ENCODE measurements at regions not wholly inside any gene's neighbourhood (a gene's known extent, or its start where the extent isn't known, plus 50 kb on each side); places are given as distances from the start of the nearest gene placed in this dataset.

GRCh38 chr4:180817529-180817928 lies 1425.7 kb upstream of the TENM3 start:
- BruUV-seq (replicated peaks): no TSS peak
- no peaks in the 10 kb centered on the region for H3K36me3 Mint-ChIP-seq (ENCODE audit: insufficient read depth, unreplicated experiment)
- no peaks in the 10 kb centered on the region for H3K4me1 Mint-ChIP-seq (ENCODE audit: insufficient read depth, unreplicated experiment)
- POLR2A ChIA-PET: no interaction called here
- H3K4me3 Mint-ChIP-seq (ENCODE audit: unreplicated experiment): no peak overlapping the region
- intact Hi-C loops (cut with micrococcal nuclease): no loop called here
- H3K27me3 Mint-ChIP-seq (ENCODE audit: insufficient read depth, unreplicated experiment): no peaks in the 10 kb centered on the region
- CTCF ChIA-PET: interaction anchor here (1.1 to 1.2 kb wide), 2 partner anchors 27 to 152 kb away, joined by 3 read pairs; no protein-coding TSS in a partner anchor
- no peak for DNase-seq (ENCODE audit: unreplicated experiment)
- H3K27ac Mint-ChIP-seq (ENCODE audit: low read depth, unreplicated experiment): no peak overlapping the region
- no peaks in the 10 kb centered on the region for H3K9me3 Mint-ChIP-seq (ENCODE audit: unreplicated experiment)
- no peak for TF ChIP-seq CTCF (IDR thresholded peaks at IDR 0.05; ENCODE audit: unreplicated experiment)

- intact Hi-C loops (cut with micrococcal nuclease): no loop called here
- ChIA-PET CTCF (interaction anchor here (1.0 kb wide), 1 partner anchor 125 kb away, joined by 5 read pairs; no protein-coding TSS in a partner anchor), POLR2A (no interaction called here)
- Mint-ChIP-seq H3K27me3 (ENCODE audit: insufficient read depth, unreplicated experiment) (no peaks in the 10 kb centered on the region), H3K4me3 (ENCODE audit: unreplicated experiment) (no peak overlapping the region), H3K36me3 (ENCODE audit: insufficient read depth, unreplicated experiment) (no peaks in the 10 kb centered on the region), H3K27ac (ENCODE audit: low read depth, unreplicated experiment) (no peak overlapping the region), H3K4me1 (ENCODE audit: insufficient read depth, unreplicated experiment) (peaks cover 11% of the 10 kb centered on the region), H3K9me3 (ENCODE audit: unreplicated experiment) (peaks cover 8% of the 10 kb centered on the region)
- DNase-seq (ENCODE audit: unreplicated experiment): no peak
- BruUV-seq (replicated peaks): no TSS peak
- no peak for TF ChIP-seq CTCF (IDR thresholded peaks at IDR 0.05; ENCODE audit: unreplicated experiment)
Measured at GRCh38 chr4:180823108-180823507, 1420.1 kb upstream of the TENM3 start.

- POLR2A ChIA-PET: interaction anchor here (0.8 to 1.5 kb wide), 2 partner anchors 24 to 315 kb away, joined by 4 to 6 read pairs; no protein-coding TSS in a partner anchor
- Mint-ChIP-seq H3K27me3 (ENCODE audit: insufficient read depth, unreplicated experiment) (no peaks in the 10 kb centered on the region), H3K36me3 (ENCODE audit: insufficient read depth, unreplicated experiment) (no peaks in the 10 kb centered on the region), H3K4me3 (ENCODE audit: unreplicated experiment) (peak overlapping the region; percentile 67), H3K9me3 (ENCODE audit: unreplicated experiment) (peaks cover 8% of the 10 kb centered on the region), H3K4me1 (ENCODE audit: insufficient read depth, unreplicated experiment) (peaks cover 11% of the 10 kb centered on the region), H3K27ac (ENCODE audit: low read depth, unreplicated experiment) (peak overlapping the region; percentile 76)
- no peak for TF ChIP-seq CTCF (IDR thresholded peaks at IDR 0.05; ENCODE audit: unreplicated experiment)
- BruUV-seq (replicated peaks): no TSS peak
- CTCF ChIA-PET: interaction anchor here (0.5 to 3.9 kb wide), 31 partner anchors 10 to 849 kb away, joined by 3 to 40 read pairs (median 4); no protein-coding TSS in a partner anchor
- peak; percentile 46 for DNase-seq (ENCODE audit: unreplicated experiment)
- intact Hi-C loops (cut with micrococcal nuclease): loop anchor here (1.0 to 2.0 kb wide), 4 partner anchors 120 to 701 kb away; no protein-coding TSS in a partner anchor
Measured at GRCh38 chr4:180827232-180828009, 1415.8 kb upstream of the TENM3 start.

GRCh38 chr4:180828455-180829018 lies 1414.7 kb upstream of the TENM3 start:
- POLR2A ChIA-PET: interaction anchor here (1.5 kb wide), 1 partner anchor 23 kb away, joined by 6 read pairs; no protein-coding TSS in a partner anchor
- peak; percentile 63 for TF ChIP-seq CTCF (IDR thresholded peaks at IDR 0.05; ENCODE audit: unreplicated experiment)
- Mint-ChIP-seq H3K9me3 (ENCODE audit: unreplicated experiment) (peaks cover 8% of the 10 kb centered on the region), H3K36me3 (ENCODE audit: insufficient read depth, unreplicated experiment) (no peaks in the 10 kb centered on the region), H3K27ac (ENCODE audit: low read depth, unreplicated experiment) (no peak overlapping the region), H3K27me3 (ENCODE audit: insufficient read depth, unreplicated experiment) (no peaks in the 10 kb centered on the region), H3K4me3 (ENCODE audit: unreplicated experiment) (no peak overlapping the region), H3K4me1 (ENCODE audit: insufficient read depth, unreplicated experiment) (peaks cover 11% of the 10 kb centered on the region)
- no TSS peak for BruUV-seq (replicated peaks)
- CTCF ChIA-PET: interaction anchor here (0.5 to 3.9 kb wide), 24 partner anchors 9 to 850 kb away, joined by 3 to 40 read pairs (median 4); no protein-coding TSS in a partner anchor
- intact Hi-C loops (cut with micrococcal nuclease): loop anchor here (1.0 to 2.0 kb wide), 4 partner anchors 119 to 700 kb away; no protein-coding TSS in a partner anchor
- peak; percentile 71 for DNase-seq (ENCODE audit: unreplicated experiment)
